HepG2 (cell line): ENCODE measurements at regions not wholly inside any gene's neighbourhood (a gene's known extent, or its start where the extent isn't known, plus 50 kb on each side); places are given as distances from the start of the nearest gene placed in this dataset.

Experiments used
- ATAC-seq: fragments of 200-7000 bp; cut with Tn5 transposase; 3 replicates; pipeline ENCODE4 v1.9.1; 2020; ENCODE audit warnings: mild to moderate bottlenecking, moderate library complexity
- BruUV-seq: library from RNA; stranded (reverse); fragments of 400-500 nt; replicated peaks from 2 replicates; lab custom pipeline; 2021; lab: Mats Ljungman, UMichigan
- CTCF ChIA-PET: fragments of 300-600 bp; formaldehyde crosslinking; extraction: SDS; loops from one replicate; lab custom pipeline; 2021; ENCODE audit warnings: low total read pairs, inconsistent platforms, low intra/inter-chr PET ratio; lab: Yijun Ruan, JAX
- POLR2A ChIA-PET: fragments of 350-600 bp; sonication (Branson Sonifier 250); formaldehyde crosslinking; loops from one replicate; lab custom pipeline; 2020; ENCODE audit warnings: antibody characterized with exemption, inconsistent platforms; lab: Yijun Ruan, JAX
- DNase-seq: peaks from one replicate; pipeline ENCODE4 v3.0.0-alpha.2; 2015; ENCODE audit warnings: low spot score
- FAIRE-seq: peaks from 3 replicates; lab custom pipeline; 2011; peaks lifted over from hg19 to GRCh38; lab: Jason Lieb, UNC
- H2AFZ ChIP-seq: one replicate; pipeline ENCODE4 v1.6.1; 2011; ENCODE audit warnings: low read length, inconsistent platforms
- H3K27ac ChIP-seq: fragments of 300-600 bp; 3 replicates; pipeline ENCODE4 v1.8.0; 2011; ENCODE audit warnings: mixed run types, mild to moderate bottlenecking, mixed read lengths, low read length, inconsistent platforms; ENCODE audit not compliant: insufficient read depth; ENCODE audit errors: extremely low read length
- H3K27me3 ChIP-seq, 2 experiments: fragments of 200-600 bp in 1 of 2; 2 replicates in 1 of 2; 3 replicates in 1 of 2; pipeline versions ENCODE4 v1.6.0 to v1.8.0; 2011; ENCODE audit warnings: low read length in 2 of 2, mild to moderate bottlenecking in 2 of 2, moderate library complexity in 2 of 2, inconsistent platforms in 1 of 2; ENCODE audit not compliant: insufficient read depth in 2 of 2, control insufficient read depth in 1 of 2
- H3K36me3 ChIP-seq, 2 experiments: fragments of 200-600 bp in 1 of 2; replicated peaks in 1 of 2; 2 replicates in 1 of 2; 3 replicates in 1 of 2; pipeline versions ENCODE4 v1.5.1 to v1.8.0; 2011; ENCODE audit warnings: low read length in 2 of 2, inconsistent platforms in 1 of 2; ENCODE audit not compliant: insufficient read depth in 2 of 2, control insufficient read depth in 1 of 2
- H3K4me1 ChIP-seq: 2 replicates; pipeline ENCODE4 v1.5.1; 2012; ENCODE audit warnings: low read length, inconsistent platforms; ENCODE audit not compliant: insufficient read depth
- H3K4me2 ChIP-seq: 2 replicates; pipeline ENCODE4 v1.6.0; 2011; ENCODE audit warnings: low read depth, low read length, inconsistent platforms
- H3K4me3 ChIP-seq, 3 experiments: fragments of 200-600 bp in 1 of 3; sonication (generic), shearing (Covaris generic) in 1 of 3; replicated peaks in 1 of 3; 2 replicates each; pipeline ENCODE4 v1.5.1; 2011 to 2016; ENCODE audit warnings: low read length in 3 of 3, inconsistent platforms in 2 of 3, low read depth in 2 of 3, mild to moderate bottlenecking in 2 of 3, control low read depth in 1 of 3, mixed read lengths in 1 of 3; ENCODE audit not compliant: insufficient read depth in 1 of 3
- H3K79me2 ChIP-seq: one replicate; pipeline ENCODE4 v1.6.1; 2011; ENCODE audit warnings: low read length, inconsistent platforms; ENCODE audit not compliant: insufficient read depth
- H3K9ac ChIP-seq: 2 replicates; pipeline ENCODE4 v1.6.0; 2011; ENCODE audit warnings: mild to moderate bottlenecking, low read depth, low read length, inconsistent platforms; ENCODE audit not compliant: insufficient read depth
- H3K9me3 ChIP-seq: 2 replicates; pipeline ENCODE4 v1.5.1; 2012; ENCODE audit warnings: mild to moderate bottlenecking, low read length
- H4K20me1 ChIP-seq: 2 replicates; pipeline ENCODE4 v1.6.0; 2011; ENCODE audit warnings: inconsistent platforms, mild to moderate bottlenecking, low read length, moderate library complexity; ENCODE audit not compliant: insufficient read depth
- CREM ChIP-seq, 2 experiments: sonication (generic) in 1 of 2; formaldehyde crosslinking in 1 of 2; IDR thresholded peaks; 2 replicates each; pipeline versions ENCODE4 v1.4.0 to v1.6.1; 2016 to 2020; ENCODE audit warnings: antibody characterized with exemption in 1 of 2, mild to moderate bottlenecking in 1 of 2, missing genetic modification reagents in 1 of 2
- HMG20B ChIP-seq: conservative IDR thresholded peaks from 2 replicates; pipeline ENCODE4 v1.6.1; 2016; ENCODE audit warnings: missing genetic modification reagents, missing compliant biosample characterization
- POGK ChIP-seq: sonication (generic); formaldehyde crosslinking; conservative IDR thresholded peaks from 2 replicates; pipeline ENCODE4 v1.8.0; 2022; ENCODE audit warnings: mild to moderate bottlenecking, moderate library complexity, missing genetic modification reagents
- RAD21 ChIP-seq: fragments of 450-650 bp; formaldehyde crosslinking; IDR thresholded peaks from 2 replicates; pipeline ENCODE4 v1.5.0; 2020; ENCODE audit warnings: mild to moderate bottlenecking
- RFXANK ChIP-seq: IDR thresholded peaks from 2 replicates; pipeline ENCODE4 v1.6.1; 2016
- ZBTB21 ChIP-seq: sonication (generic); formaldehyde crosslinking; IDR thresholded peaks from 2 replicates; pipeline ENCODE4 v1.4.0; 2020; ENCODE audit warnings: missing genetic modification reagents
- ZNF224 ChIP-seq: sonication (generic); formaldehyde crosslinking; IDR thresholded peaks from 2 replicates; pipeline ENCODE4 v1.5.0; 2020; ENCODE audit warnings: mild to moderate bottlenecking, missing genetic modification reagents
- ZNF562 ChIP-seq: sonication (generic); formaldehyde crosslinking; IDR thresholded peaks from 2 replicates; pipeline ENCODE4 v1.8.0; 2022; ENCODE audit warnings: missing genetic modification reagents, borderline replicate concordance
- ZNF597 ChIP-seq: sonication (generic); formaldehyde crosslinking; IDR thresholded peaks from 2 replicates; pipeline ENCODE4 v1.5.0; 2020; ENCODE audit warnings: missing genetic modification reagents
- WGBS: methylation state at CpG from one replicate; pipeline ENCODE4 v1.1.6; 2017; ENCODE audit warnings: low lambda C conversion rate; 5-methylcytosine and 5-hydroxymethylcytosine counted together
- in situ Hi-C: cut with HindIII; loops from 2 replicates; pipeline ENCODE4 v1.10.0; 2017; ENCODE audit warnings: low pct_unique_long_range_greater_than_20kb; ENCODE audit not compliant: extremely low pct_ligation_motif_present
- intact Hi-C: fragments of 100-400 bp; cut with micrococcal nuclease; formaldehyde crosslinking; loops from one replicate; pipeline ENCODE4 v1.10.0; 2022; ENCODE audit not compliant: unreplicated experiment

- CTCF ChIA-PET, result no interaction called here
These were observed 54.0 kb upstream of the STMND1 start for GRCh38 chr6:17047889-17048288.

GRCh38 chr6:17045581-17046322, 56.1 kb upstream of the STMND1 start:
- ATAC-seq (no peak), DNase-seq (no peak), FAIRE-seq (no peak)
- no peaks in the 10 kb centered on the region for H3K36me3 ChIP-seq
- TF ChIP-seq HMG20B (CRISPR knock-in tag), result no peak
- TF ChIP-seq ZNF597 (CRISPR knock-in tag), result no peak
- no peak for TF ChIP-seq ZBTB21
- no peak for TF ChIP-seq POGK (CRISPR knock-in tag)
- no peak overlapping the region for H3K4me3 ChIP-seq
- no peak overlapping the region for H3K4me2 ChIP-seq
- CTCF ChIA-PET, result no interaction called here
- H3K27me3 ChIP-seq, result no peaks in the 10 kb centered on the region; a peak in 1 of 5 replicates
- intact Hi-C loops (loop anchor here (10.0 kb wide), 1 partner anchor 621 kb away; no protein-coding TSS in a partner anchor), in situ Hi-C loops (no loop called here)
- H2AFZ ChIP-seq, result no peak overlapping the region
- H3K79me2 ChIP-seq, result no peaks in the 10 kb centered on the region
- no peaks in the 10 kb centered on the region for H4K20me1 ChIP-seq
- H3K4me1 ChIP-seq, result no peaks in the 10 kb centered on the region
- POLR2A ChIA-PET, result no interaction called here
- H3K9ac ChIP-seq, result no peak overlapping the region
- BruUV-seq, result no TSS peak
- WGBS, result 10% methylated on average over 4 of the region's 4 CpGs
- H3K27ac ChIP-seq, result no peak overlapping the region
- H3K9me3 ChIP-seq, result no peaks in the 10 kb centered on the region

More at GRCh38 chr6:17047889-17048288, 54.0 kb upstream of the STMND1 start:
- Histone ChIP-seq H2AFZ (no peak overlapping the region), H3K79me2 (no peaks in the 10 kb centered on the region), H3K36me3 (no peaks in the 10 kb centered on the region), H3K4me3 (no peak overlapping the region), H4K20me1 (no peaks in the 10 kb centered on the region), H3K4me2 (no peak overlapping the region), H3K27me3 (no peaks in the 10 kb centered on the region; a peak in 1 of 5 replicates), H3K27ac (no peak overlapping the region), H3K9me3 (no peaks in the 10 kb centered on the region), H3K4me1 (no peaks in the 10 kb centered on the region), H3K9ac (no peak overlapping the region)
- in situ Hi-C loops (no loop called here), intact Hi-C loops (loop anchor here (10.0 kb wide), 1 partner anchor 623 kb away; no protein-coding TSS in a partner anchor)
- TF ChIP-seq RAD21 (CRISPR knock-in tag) (no peak), CREM (IDR thresholded peaks at IDR 0.05) (no peak), CREM (CRISPR knock-in tag; IDR thresholded peaks at IDR 0.05) (no peak), RFXANK (no peak), ZNF562 (CRISPR knock-in tag) (no peak), ZNF224 (CRISPR knock-in tag) (no peak)
- no peak for FAIRE-seq
- ATAC-seq, result no peak
- BruUV-seq, result no TSS peak
- POLR2A ChIA-PET, result no interaction called here
- WGBS, result 41% methylated on average over 5 of the region's 5 CpGs
- DNase-seq, result no peak
